CD4-positive, alpha-beta T cell (primary cell): ENCODE measurements at regions not wholly inside any gene's neighbourhood (a gene's known extent, or its start where the extent isn't known, plus 50 kb on each side); places are given as distances from the start of the nearest gene placed in this dataset.

Experiments used
- ATAC-seq: fragments of 200-7000 bp; cut with Tn5 transposase; one replicate; pipeline ENCODE4 v1.10.0; 2022; ENCODE audit warnings: mild to moderate bottlenecking; ENCODE audit not compliant: poor library complexity
- CTCF ChIA-PET: fragments of 350-600 bp; sonication (Branson Sonifier 250); formaldehyde crosslinking; loops from one replicate; lab custom pipeline; 2021; ENCODE audit warnings: antibody characterized with exemption, inconsistent platforms; lab: Charles Lee
- POLR2A ChIA-PET: fragments of 350-600 bp; sonication (Branson Sonifier 250); formaldehyde crosslinking; loops from one replicate; lab custom pipeline; 2021; ENCODE audit warnings: antibody characterized with exemption, inconsistent platforms; lab: Charles Lee
- DNase-seq, 14 experiments: peaks; one replicate each; pipeline ENCODE4 v3.0.0-alpha.2; 2013 to 2020; ENCODE audit warnings: mixed read lengths in 2 of 14
- H3K27ac ChIP-seq, 2 donors: one replicate each; pipeline versions ENCODE4 v1.5.1 to v1.7.0; 2013; ENCODE audit warnings: low read length in 2 of 2, low read depth in 1 of 2, mild to moderate bottlenecking in 1 of 2
- H3K27me3 ChIP-seq, 2 experiments: 1 replicate in 1 of 2; 2 replicates in 1 of 2; pipeline versions ENCODE4 v1.6.1 to v1.7.0; 2013; ENCODE audit warnings: low read length in 2 of 2, control low read depth in 1 of 2, mild to moderate bottlenecking in 1 of 2, moderate library complexity in 1 of 2; ENCODE audit not compliant: insufficient read depth in 2 of 2, control insufficient read depth in 1 of 2
- H3K36me3 ChIP-seq: one replicate; pipeline ENCODE4 v1.6.1; 2013; ENCODE audit warnings: low read length, control low read depth; ENCODE audit not compliant: insufficient read depth
- H3K4me1 ChIP-seq: one replicate; pipeline ENCODE4 v1.6.1; 2013; ENCODE audit warnings: low read length, control low read depth; ENCODE audit not compliant: insufficient read depth
- H3K4me3 ChIP-seq: one replicate; pipeline ENCODE4 v1.5.1; 2013; ENCODE audit warnings: mild to moderate bottlenecking, low read length, moderate library complexity
- H3K9me3 ChIP-seq, 2 experiments: 1 replicate in 1 of 2; 2 replicates in 1 of 2; pipeline versions ENCODE4 v1.6.1 to v1.7.0; 2013; ENCODE audit warnings: low read length in 2 of 2, mild to moderate bottlenecking in 2 of 2, control low read depth in 1 of 2, moderate library complexity in 1 of 2; ENCODE audit not compliant: control insufficient read depth in 1 of 2, insufficient read depth in 1 of 2
- H3K27ac Mint-ChIP-seq: one replicate; pipeline ENCODE4 v1.8.0; 2020; ENCODE audit warnings: mixed read lengths
- H3K27me3 Mint-ChIP-seq: one replicate; pipeline ENCODE4 v1.8.0; 2021; ENCODE audit warnings: mixed read lengths
- H3K36me3 Mint-ChIP-seq: one replicate; pipeline ENCODE4 v1.8.0; 2021; ENCODE audit warnings: low read depth, mixed read lengths
- H3K4me1 Mint-ChIP-seq: one replicate; pipeline ENCODE4 v1.8.0; 2021; ENCODE audit warnings: low read depth, mixed read lengths
- H3K4me3 Mint-ChIP-seq: one replicate; pipeline ENCODE4 v1.8.0; 2020; ENCODE audit warnings: mild to moderate bottlenecking, mixed read lengths
- H3K9me3 Mint-ChIP-seq: one replicate; pipeline ENCODE4 v1.8.0; 2020; ENCODE audit warnings: mixed read lengths
- intact Hi-C, 2 experiments: fragments of 100-400 bp; cut with DNase I in 1 of 2; cut with micrococcal nuclease in 1 of 2; formaldehyde crosslinking; loops; one replicate each; pipeline versions ENCODE4 v1.15.1 to v1.9.0; 2023 to 2025; cut with DNase I, micrococcal nuclease
- TF ChIP-seq, protein P1 (sequence below): fragments of 200-600 bp; IDR thresholded peaks from one replicate; pipeline ENCODE4 v1.8.0; 2022; ENCODE audit warnings: antibody characterized with exemption, mild to moderate bottlenecking

DNA sequence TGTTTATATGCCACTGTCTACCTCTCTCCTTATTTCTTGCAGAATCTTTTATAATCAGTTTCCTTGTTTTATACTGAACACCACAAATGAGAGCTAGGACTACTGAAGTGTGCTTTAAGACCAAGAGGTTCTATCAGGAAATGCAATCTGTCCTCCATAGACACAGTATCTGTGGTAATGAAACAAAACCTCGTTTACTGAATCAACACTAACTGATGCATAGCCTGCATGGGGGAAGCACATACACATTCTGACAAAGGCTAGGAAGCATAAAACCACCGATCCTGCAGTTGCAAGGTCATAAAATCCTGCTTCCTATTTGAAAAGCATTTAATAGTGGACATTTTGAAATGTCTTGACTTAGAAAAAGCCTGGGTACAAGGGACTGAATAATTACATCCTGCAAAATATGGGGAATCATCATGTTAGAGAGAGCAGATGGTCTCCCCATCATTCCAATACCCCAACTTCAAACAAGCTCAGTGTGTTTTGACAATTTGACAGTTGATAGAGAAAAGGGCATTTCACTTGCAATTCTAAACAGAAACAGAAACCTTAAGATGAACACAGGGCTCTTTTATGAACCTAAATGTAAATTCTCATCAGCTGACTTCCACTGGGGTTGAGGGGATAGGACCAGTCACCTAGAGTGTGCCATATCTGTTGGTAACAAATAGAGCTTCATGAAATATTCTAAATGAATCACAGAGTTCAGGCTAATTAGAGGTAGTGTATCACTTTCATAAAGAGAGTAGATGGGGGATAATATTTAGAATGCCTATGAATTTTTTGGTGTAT lies 1845.6 kb upstream of the PIK3C3 start:
- H3K4me3 ChIP-seq = no peak overlapping the region
- no peaks in the 10 kb centered on the region for H3K4me1 ChIP-seq
- no peaks in the 10 kb centered on the region for H3K9me3 ChIP-seq
- Mint-ChIP-seq H3K9me3 (peaks cover 17% of the 10 kb centered on the region), H3K4me3 (no peak overlapping the region), H3K27me3 (no peaks in the 10 kb centered on the region), H3K36me3 (no peaks in the 10 kb centered on the region), H3K4me1 (no peaks in the 10 kb centered on the region), H3K27ac (no peak overlapping the region)
- H3K27ac ChIP-seq = no peak overlapping the region
- no peaks in the 10 kb centered on the region for H3K36me3 ChIP-seq
- DNase-seq = no peak
- ChIA-PET CTCF (no interaction called here), POLR2A (no interaction called here)
- no peak for ATAC-seq
- no peaks in the 10 kb centered on the region for H3K27me3 ChIP-seq
- intact Hi-C loops = no loop called here
- TF ChIP-seq, protein P1, sequence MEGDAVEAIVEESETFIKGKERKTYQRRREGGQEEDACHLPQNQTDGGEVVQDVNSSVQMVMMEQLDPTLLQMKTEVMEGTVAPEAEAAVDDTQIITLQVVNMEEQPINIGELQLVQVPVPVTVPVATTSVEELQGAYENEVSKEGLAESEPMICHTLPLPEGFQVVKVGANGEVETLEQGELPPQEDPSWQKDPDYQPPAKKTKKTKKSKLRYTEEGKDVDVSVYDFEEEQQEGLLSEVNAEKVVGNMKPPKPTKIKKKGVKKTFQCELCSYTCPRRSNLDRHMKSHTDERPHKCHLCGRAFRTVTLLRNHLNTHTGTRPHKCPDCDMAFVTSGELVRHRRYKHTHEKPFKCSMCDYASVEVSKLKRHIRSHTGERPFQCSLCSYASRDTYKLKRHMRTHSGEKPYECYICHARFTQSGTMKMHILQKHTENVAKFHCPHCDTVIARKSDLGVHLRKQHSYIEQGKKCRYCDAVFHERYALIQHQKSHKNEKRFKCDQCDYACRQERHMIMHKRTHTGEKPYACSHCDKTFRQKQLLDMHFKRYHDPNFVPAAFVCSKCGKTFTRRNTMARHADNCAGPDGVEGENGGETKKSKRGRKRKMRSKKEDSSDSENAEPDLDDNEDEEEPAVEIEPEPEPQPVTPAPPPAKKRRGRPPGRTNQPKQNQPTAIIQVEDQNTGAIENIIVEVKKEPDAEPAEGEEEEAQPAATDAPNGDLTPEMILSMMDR = no peak

DNA sequence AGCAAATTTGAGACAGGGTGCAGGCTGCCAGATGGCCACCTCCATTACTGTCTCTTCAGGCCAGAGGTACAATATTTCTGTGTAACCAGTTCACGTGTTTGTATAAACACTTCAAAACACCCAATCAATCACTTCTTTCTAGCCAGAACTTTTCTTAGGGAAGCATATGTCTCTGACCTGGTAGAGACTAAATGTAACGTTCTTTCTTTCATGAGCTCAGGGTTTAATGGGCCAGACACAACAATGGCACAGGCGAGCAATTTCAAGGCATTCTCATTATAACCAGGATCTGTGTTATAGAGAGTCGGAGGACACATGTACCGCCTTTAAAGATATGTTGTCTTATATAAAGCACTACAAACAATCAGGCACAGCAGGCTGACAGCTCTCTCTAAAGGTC lies 1846.4 kb upstream of the PIK3C3 start:
- H3K4me3 ChIP-seq = no peak overlapping the region
- POLR2A ChIA-PET = no interaction called here
- no peak overlapping the region for H3K27ac Mint-ChIP-seq
- no peaks in the 10 kb centered on the region for H3K27me3 Mint-ChIP-seq
- DNase-seq = no peak
- no peaks in the 10 kb centered on the region for H3K9me3 ChIP-seq
- no peaks in the 10 kb centered on the region for H3K36me3 Mint-ChIP-seq
- no peaks in the 10 kb centered on the region for H3K4me1 Mint-ChIP-seq
- H3K4me3 Mint-ChIP-seq = no peak overlapping the region
- no peaks in the 10 kb centered on the region for H3K27me3 ChIP-seq
- ATAC-seq = no peak
- peaks cover 21% of the 10 kb centered on the region for H3K9me3 Mint-ChIP-seq
- TF ChIP-seq, protein P1 = no peak
- H3K4me1 ChIP-seq = no peaks in the 10 kb centered on the region
- H3K36me3 ChIP-seq = no peaks in the 10 kb centered on the region
- intact Hi-C loops = no loop called here
- H3K27ac ChIP-seq = no peak overlapping the region
- CTCF ChIA-PET = no interaction called here

DNA sequence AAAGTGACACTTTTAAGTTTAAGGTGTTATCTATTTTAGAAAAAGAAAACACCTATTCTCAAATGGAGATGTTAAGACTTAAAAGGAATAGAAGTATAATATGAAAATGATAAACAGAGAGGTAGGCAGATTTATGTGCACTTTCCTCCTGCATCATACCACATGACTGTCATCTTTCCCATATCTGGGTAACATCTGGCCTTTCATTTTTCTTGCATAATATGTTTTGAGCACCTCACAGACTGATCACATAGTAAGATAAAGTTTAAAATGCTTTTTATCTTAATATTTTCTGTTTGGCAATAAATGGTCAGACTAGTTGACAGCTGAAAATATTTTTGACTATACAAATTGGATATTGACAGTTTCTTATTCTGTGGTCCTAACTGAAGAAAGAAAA lies 1852.1 kb upstream of the PIK3C3 start:
- Histone ChIP-seq H3K9me3 (no peaks in the 10 kb centered on the region), H3K27ac (no peak overlapping the region), H3K27me3 (no peaks in the 10 kb centered on the region), H3K36me3 (no peaks in the 10 kb centered on the region), H3K4me1 (no peaks in the 10 kb centered on the region), H3K4me3 (no peak overlapping the region)
- no peak for DNase-seq
- CTCF ChIA-PET = no interaction called here
- POLR2A ChIA-PET = no interaction called here
- H3K36me3 Mint-ChIP-seq = no peaks in the 10 kb centered on the region
- H3K27ac Mint-ChIP-seq = no peak overlapping the region
- peaks cover 11% of the 10 kb centered on the region for H3K9me3 Mint-ChIP-seq
- no peak for ATAC-seq
- intact Hi-C loops = no loop called here
- H3K4me1 Mint-ChIP-seq = no peaks in the 10 kb centered on the region
- TF ChIP-seq, protein P1 = no peak
- H3K27me3 Mint-ChIP-seq = no peaks in the 10 kb centered on the region
- no peak overlapping the region for H3K4me3 Mint-ChIP-seq
